ENCODE measurements at regions not wholly inside any gene's neighbourhood (a gene's known extent, or its start where the extent isn't known, plus 50 kb on each side); places are given as distances from the start of the nearest gene placed in this dataset.

DNA sequence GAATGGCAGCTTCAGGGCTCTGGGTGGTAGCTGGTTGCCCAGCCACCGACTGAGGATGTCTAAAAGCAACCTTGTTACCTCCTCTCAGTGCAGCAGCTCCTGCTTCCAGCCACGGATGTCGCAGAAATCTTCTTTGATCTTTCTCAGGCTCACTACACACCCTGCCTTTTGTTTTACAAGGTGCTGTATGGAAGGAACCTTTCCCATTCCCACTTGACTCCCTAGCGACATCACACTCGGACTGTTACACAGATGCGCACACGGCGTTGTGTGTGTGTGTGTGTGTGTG, 135.8 kb upstream of the CPHXL start:
- TF ChIP-seq, protein P1, sequence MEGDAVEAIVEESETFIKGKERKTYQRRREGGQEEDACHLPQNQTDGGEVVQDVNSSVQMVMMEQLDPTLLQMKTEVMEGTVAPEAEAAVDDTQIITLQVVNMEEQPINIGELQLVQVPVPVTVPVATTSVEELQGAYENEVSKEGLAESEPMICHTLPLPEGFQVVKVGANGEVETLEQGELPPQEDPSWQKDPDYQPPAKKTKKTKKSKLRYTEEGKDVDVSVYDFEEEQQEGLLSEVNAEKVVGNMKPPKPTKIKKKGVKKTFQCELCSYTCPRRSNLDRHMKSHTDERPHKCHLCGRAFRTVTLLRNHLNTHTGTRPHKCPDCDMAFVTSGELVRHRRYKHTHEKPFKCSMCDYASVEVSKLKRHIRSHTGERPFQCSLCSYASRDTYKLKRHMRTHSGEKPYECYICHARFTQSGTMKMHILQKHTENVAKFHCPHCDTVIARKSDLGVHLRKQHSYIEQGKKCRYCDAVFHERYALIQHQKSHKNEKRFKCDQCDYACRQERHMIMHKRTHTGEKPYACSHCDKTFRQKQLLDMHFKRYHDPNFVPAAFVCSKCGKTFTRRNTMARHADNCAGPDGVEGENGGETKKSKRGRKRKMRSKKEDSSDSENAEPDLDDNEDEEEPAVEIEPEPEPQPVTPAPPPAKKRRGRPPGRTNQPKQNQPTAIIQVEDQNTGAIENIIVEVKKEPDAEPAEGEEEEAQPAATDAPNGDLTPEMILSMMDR (IDR thresholded peaks at IDR 0.05): no peak
- TF ChIP-seq POLR2A (IDR thresholded peaks at IDR 0.05): no peak
